ACC112 (cell line): ENCODE measurements at regions not wholly inside any gene's neighbourhood (a gene's known extent, or its start where the extent isn't known, plus 50 kb on each side); places are given as distances from the start of the nearest gene placed in this dataset.

Experiments used
- H2AFZ ChIP-seq: fragments of 200-600 bp; sonication (generic); one replicate; pipeline ENCODE4 v1.6.0; 2017; ENCODE audit warnings: antibody characterized with exemption, low read length; ENCODE audit not compliant: unreplicated experiment
- H3K27ac ChIP-seq: fragments of 200-600 bp; sonication (generic); 2 replicates; pipeline ENCODE4 v1.5.1; 2014; ENCODE audit warnings: low read depth, mild to moderate bottlenecking, antibody characterized with exemption, low read length, moderate library complexity
- H3K27me3 ChIP-seq: fragments of 200-600 bp; sonication (generic); 2 replicates; pipeline ENCODE4 v1.6.1; 2014; ENCODE audit warnings: mild to moderate bottlenecking, antibody characterized with exemption, low read length, moderate library complexity, mixed read lengths; ENCODE audit not compliant: insufficient read depth
- H3K36me3 ChIP-seq: fragments of 200-600 bp; sonication (generic); 2 replicates; pipeline ENCODE4 v1.6.1; 2016; ENCODE audit warnings: mild to moderate bottlenecking, antibody characterized with exemption, low read length, moderate library complexity, mixed read lengths; ENCODE audit not compliant: insufficient read depth
- H3K4me1 ChIP-seq: fragments of 200-600 bp; sonication (generic); one replicate; pipeline ENCODE4 v1.6.1; 2016; ENCODE audit warnings: low read length, mixed read lengths; ENCODE audit not compliant: insufficient read depth, unreplicated experiment, control insufficient read depth
- H3K4me3 ChIP-seq: fragments of 200-600 bp; sonication (generic); 2 replicates; pipeline ENCODE4 v1.5.1; 2014; ENCODE audit warnings: mild to moderate bottlenecking, low read depth, low read length
- H3K79me2 ChIP-seq: fragments of 200-600 bp; sonication (generic); one replicate; pipeline ENCODE4 v1.6.0; 2016; ENCODE audit warnings: low read length; ENCODE audit not compliant: control insufficient read depth, unreplicated experiment, insufficient read depth

- peaks cover 25% of the 10 kb centered on the region for H3K27me3 ChIP-seq
- no peak overlapping the region for H2AFZ ChIP-seq
These were observed 177.3 kb downstream of the EMP1 start for GRCh38 chr12:13373803-13374202.

GRCh38 chr12:13373131-13373530, 176.6 kb downstream of the EMP1 start:
- no peaks in the 10 kb centered on the region for H3K36me3 ChIP-seq
- no peaks in the 10 kb centered on the region for H3K4me1 ChIP-seq
- H3K27me3 ChIP-seq, result peaks cover 25% of the 10 kb centered on the region
- no peak overlapping the region for H3K4me3 ChIP-seq
- no peak overlapping the region for H2AFZ ChIP-seq
- H3K27ac ChIP-seq, result no peak overlapping the region
- H3K79me2 ChIP-seq, result no peaks in the 10 kb centered on the region

More at GRCh38 chr12:13373803-13374202, 177.3 kb downstream of the EMP1 start:
- H3K4me1 ChIP-seq, result no peaks in the 10 kb centered on the region
- no peak overlapping the region for H3K4me3 ChIP-seq
- H3K79me2 ChIP-seq, result no peaks in the 10 kb centered on the region
- no peaks in the 10 kb centered on the region for H3K36me3 ChIP-seq
- no peak overlapping the region for H3K27ac ChIP-seq

GRCh38 chr12:13372386-13372785, 175.9 kb downstream of the EMP1 start:
- Histone ChIP-seq H3K27ac (no peak overlapping the region), H3K27me3 (peaks cover 25% of the 10 kb centered on the region), H3K4me3 (no peak overlapping the region), H3K36me3 (no peaks in the 10 kb centered on the region), H3K79me2 (no peaks in the 10 kb centered on the region), H3K4me1 (no peaks in the 10 kb centered on the region), H2AFZ (no peak overlapping the region)

GRCh38 chr12:13371797-13372196, 175.3 kb downstream of the EMP1 start:
- Histone ChIP-seq H3K27ac (no peak overlapping the region), H3K4me3 (no peak overlapping the region), H3K27me3 (peaks cover 25% of the 10 kb centered on the region), H3K4me1 (no peaks in the 10 kb centered on the region), H3K79me2 (no peaks in the 10 kb centered on the region), H2AFZ (no peak overlapping the region), H3K36me3 (no peaks in the 10 kb centered on the region)

- H3K27ac ChIP-seq, result no peak overlapping the region
- peaks cover 25% of the 10 kb centered on the region for H3K27me3 ChIP-seq
- H3K79me2 ChIP-seq, result no peaks in the 10 kb centered on the region
- H3K36me3 ChIP-seq, result no peaks in the 10 kb centered on the region
- H2AFZ ChIP-seq, result no peak overlapping the region
- no peaks in the 10 kb centered on the region for H3K4me1 ChIP-seq
- no peak overlapping the region for H3K4me3 ChIP-seq
These were observed 174.8 kb downstream of the EMP1 start for GRCh38 chr12:13371367-13371766.

- H3K4me3 ChIP-seq, result no peak overlapping the region
- H3K4me1 ChIP-seq, result no peaks in the 10 kb centered on the region
- H2AFZ ChIP-seq, result no peak overlapping the region
- no peaks in the 10 kb centered on the region for H3K36me3 ChIP-seq
- no peaks in the 10 kb centered on the region for H3K79me2 ChIP-seq
- no peak overlapping the region for H3K27ac ChIP-seq
- peaks cover 25% of the 10 kb centered on the region for H3K27me3 ChIP-seq
These were observed 173.0 kb downstream of the EMP1 start for GRCh38 chr12:13369474-13370056.

- no peaks in the 10 kb centered on the region for H3K4me1 ChIP-seq
- H3K4me3 ChIP-seq, result no peak overlapping the region
- no peaks in the 10 kb centered on the region for H3K79me2 ChIP-seq
- H2AFZ ChIP-seq, result no peak overlapping the region
- H3K27me3 ChIP-seq, result peaks cover 25% of the 10 kb centered on the region
- H3K27ac ChIP-seq, result no peak overlapping the region
- H3K36me3 ChIP-seq, result no peaks in the 10 kb centered on the region
These were observed 172.4 kb downstream of the EMP1 start for GRCh38 chr12:13368971-13369370.

GRCh38 chr12:13368431-13368830, 171.9 kb downstream of the EMP1 start:
- no peaks in the 10 kb centered on the region for H3K4me1 ChIP-seq
- H3K27me3 ChIP-seq, result peaks cover 25% of the 10 kb centered on the region
- no peak overlapping the region for H3K27ac ChIP-seq
- H2AFZ ChIP-seq, result no peak overlapping the region
- H3K4me3 ChIP-seq, result no peak overlapping the region
- no peaks in the 10 kb centered on the region for H3K36me3 ChIP-seq
- H3K79me2 ChIP-seq, result no peaks in the 10 kb centered on the region

- Histone ChIP-seq H3K4me3 (no peak overlapping the region), H3K27me3 (peaks cover 22% of the 10 kb centered on the region), H3K27ac (no peak overlapping the region), H3K4me1 (no peaks in the 10 kb centered on the region), H3K36me3 (no peaks in the 10 kb centered on the region), H2AFZ (no peak overlapping the region), H3K79me2 (no peaks in the 10 kb centered on the region)
These were observed 171.4 kb downstream of the EMP1 start for GRCh38 chr12:13367973-13368372.

- H3K36me3 ChIP-seq, result no peaks in the 10 kb centered on the region
- H2AFZ ChIP-seq, result no peak overlapping the region
- H3K27me3 ChIP-seq, result peaks cover 2% of the 10 kb centered on the region
- H3K79me2 ChIP-seq, result no peaks in the 10 kb centered on the region
- H3K27ac ChIP-seq, result no peak overlapping the region
- H3K4me1 ChIP-seq, result no peaks in the 10 kb centered on the region
- no peak overlapping the region for H3K4me3 ChIP-seq
These were observed 169.3 kb downstream of the EMP1 start for GRCh38 chr12:13365748-13366366.

GRCh38 chr12:13362260-13362841, 165.8 kb downstream of the EMP1 start:
- no peaks in the 10 kb centered on the region for H3K79me2 ChIP-seq
- no peak overlapping the region for H2AFZ ChIP-seq
- H3K36me3 ChIP-seq, result no peaks in the 10 kb centered on the region
- no peak overlapping the region for H3K27ac ChIP-seq
- no peak overlapping the region for H3K4me3 ChIP-seq
- no peaks in the 10 kb centered on the region for H3K4me1 ChIP-seq
- H3K27me3 ChIP-seq, result no peaks in the 10 kb centered on the region; the same call in 1 of the 2 replicates
